Epidermal melanocyte (primary cell): ENCODE measurements at regions not wholly inside any gene's neighbourhood (a gene's known extent, or its start where the extent isn't known, plus 50 kb on each side); places are given as distances from the start of the nearest gene placed in this dataset.
"Not testable (repeated sequence)": the region's sequence is repeated elsewhere in the genome, so short reads cannot be mapped to it uniquely, and the experiment has no call there.

Experiments used
- DNase-seq: peaks from one replicate; pipeline ENCODE4 v3.0.0; 2011; ENCODE audit warnings: low spot score; ENCODE audit not compliant: insufficient read length

DNA sequence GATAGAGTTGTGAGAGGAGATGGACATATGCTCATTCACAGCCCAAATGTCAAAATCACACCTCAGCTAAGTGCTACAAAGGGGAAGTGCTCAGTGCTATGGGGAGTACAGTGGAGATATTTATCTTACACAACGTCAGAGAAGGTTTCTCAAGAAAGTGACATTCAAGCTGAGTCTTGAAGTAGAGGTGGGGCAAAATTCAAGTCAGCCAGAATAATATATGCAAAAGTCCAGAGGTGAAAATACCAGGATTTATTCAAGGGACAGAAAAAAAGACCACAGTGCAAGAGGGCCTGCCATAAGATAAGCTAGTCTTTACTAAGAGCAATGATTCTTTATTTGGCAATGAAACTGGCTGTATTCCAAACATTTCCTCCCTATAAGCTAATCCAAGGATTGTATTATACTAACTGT lies 327.8 kb upstream of the PIK3R1 start:
- DNase-seq, result no peak

DNA sequence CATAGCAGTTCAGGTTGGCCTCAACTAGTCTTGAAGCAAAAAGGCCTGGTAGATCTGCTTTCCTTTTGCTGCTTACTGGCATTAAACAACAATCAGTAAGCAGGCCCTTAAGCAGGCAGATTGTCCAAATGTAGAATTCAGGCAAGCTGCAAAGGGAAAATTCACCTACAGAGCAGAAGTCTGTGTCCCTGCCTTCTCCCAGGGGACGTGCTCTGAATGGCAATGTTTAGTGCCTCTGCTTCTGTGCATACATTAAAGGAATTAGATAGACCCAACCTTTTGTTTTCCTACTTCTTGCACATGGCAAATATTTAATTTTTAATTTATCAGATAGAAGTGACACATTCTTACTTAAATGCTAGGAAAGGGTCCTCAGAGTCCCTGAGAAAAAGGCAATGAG lies 328.8 kb upstream of the PIK3R1 start:
- DNase-seq, result no peak

DNA sequence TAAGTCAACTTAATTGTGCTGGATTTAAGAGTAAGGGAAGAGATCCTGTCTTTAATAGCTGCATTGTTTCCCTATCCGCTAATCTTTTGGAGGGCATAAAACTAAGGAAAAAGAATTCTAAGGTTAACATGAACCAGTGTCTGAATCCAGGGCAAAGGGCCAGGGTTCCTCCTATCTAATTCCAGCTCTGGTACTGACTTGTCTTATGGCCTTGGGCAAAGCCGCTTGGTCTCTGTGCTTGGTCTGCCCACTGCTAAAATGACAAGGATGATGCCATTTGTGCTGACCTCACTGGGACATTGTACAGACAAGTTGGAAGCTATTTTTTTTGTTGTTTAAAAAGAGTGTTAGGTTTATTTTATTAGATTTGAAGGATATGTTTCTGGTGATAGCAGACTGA lies 334.7 kb upstream of the PIK3R1 start:
- DNase-seq, result no peak

DNA sequence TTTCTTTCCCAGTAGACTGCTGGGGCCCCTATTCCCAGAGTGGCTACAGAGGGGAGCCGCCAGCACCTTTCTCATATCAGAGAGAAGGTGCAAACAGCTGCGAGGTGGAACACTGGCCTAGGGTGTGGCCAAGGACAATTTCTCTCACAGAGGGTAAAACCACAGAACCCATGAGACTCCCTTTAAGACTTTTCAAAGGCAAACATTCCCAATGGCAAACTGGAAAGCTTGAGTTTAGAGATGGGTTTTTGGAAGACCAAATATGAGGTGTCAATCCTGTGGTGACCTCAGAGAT lies 335.1 kb upstream of the PIK3R1 start:
- DNase-seq, result no peak

DNA sequence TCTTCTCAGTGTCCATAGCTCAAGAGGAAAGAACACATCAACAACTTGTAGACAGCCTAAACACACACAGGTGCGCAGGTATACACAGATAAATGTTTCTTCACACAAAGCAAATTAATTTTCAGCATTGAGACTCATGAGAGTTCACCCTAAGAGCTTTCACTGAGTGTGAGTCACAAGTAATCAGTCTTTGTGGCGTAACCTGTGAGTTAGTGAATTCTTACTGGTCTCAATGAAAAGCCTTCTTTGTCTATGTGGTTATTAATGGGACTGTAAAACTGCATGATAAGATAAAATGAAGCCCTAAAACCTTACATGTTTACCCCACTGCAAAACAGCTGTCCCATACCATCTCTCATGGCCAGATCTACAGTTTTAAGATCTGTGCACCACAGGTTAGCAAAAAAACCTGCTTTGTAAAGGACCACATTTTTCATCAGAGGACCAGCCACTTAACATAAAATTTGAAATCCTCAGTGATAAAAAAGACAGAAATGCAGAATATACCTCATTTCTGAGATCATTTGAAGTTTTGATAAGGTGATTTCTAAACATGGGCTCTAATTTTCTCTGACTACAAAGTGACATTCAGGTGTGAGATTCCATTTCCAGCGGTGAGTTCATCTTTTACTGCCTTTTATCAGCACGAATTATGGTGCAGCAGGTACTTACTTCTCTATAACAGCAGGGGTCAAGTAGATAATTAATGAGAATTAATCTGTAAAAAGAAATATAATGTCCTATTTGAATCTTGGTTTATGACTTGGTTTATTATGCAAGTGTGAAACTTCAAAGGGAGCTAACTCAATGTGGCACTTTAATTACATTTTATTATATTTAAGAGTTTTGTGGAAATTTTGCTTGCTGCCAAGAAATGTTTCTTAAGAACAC lies 335.7 kb upstream of the PIK3R1 start:
- DNase-seq, result no peak

DNA sequence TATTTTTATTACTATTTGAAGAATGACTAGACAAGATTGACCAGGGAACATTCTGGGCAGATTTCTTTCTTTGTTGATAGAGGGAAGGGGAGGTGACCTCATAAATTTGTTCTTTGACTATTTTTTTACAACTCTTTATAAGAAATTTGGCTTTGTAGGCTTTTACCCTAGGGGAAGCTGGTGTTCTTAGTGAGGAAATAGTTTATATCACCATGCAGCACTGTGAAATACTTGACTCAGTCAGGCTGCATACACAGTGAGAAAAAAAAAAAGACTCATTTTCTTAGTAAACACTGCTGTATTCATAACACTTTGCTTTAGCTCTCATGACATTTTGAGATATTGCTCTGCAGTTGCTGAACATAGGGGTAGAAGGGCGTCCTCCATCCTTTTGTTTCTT lies 336.6 kb upstream of the PIK3R1 start:
- peak; percentile 42 for DNase-seq

DNA sequence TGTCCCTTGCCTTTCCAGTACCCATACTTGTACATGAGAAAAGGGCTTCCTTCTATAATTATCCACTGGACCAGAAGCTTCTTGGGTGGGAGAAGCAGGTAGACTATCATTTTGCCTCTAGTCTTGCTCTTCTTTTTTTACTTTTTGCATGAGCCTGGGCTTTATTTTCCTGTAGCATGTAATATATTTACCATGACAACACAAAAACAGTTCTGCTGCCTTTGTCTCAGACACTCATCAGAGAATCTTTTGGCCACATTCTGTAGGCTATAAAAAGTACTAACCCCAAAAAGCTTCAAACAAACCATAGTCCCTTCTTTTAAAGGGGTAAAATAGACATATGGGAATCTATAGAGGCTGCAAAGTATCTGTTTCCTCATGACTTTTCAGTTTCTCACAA lies 339.2 kb upstream of the PIK3R1 start:
- no peak for DNase-seq

DNA sequence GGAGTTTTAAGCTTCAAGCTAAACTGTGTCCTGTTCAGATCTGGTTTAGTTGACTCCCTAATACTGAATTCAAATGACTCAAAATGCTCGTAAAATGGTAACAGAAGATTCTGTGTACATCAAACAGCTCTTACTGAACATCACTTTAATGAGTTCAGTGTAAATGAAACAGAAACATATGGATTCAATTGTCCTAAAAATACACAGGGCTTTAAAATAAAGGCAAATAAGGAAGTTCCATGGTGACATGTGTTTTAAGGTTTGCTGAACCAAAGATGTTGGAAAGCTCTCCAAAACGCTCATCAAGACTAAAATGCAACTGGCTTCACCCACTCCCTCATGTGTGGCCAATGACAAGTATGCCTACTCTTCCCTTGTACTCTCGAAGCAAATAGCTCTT lies 340.0 kb upstream of the PIK3R1 start:
- DNase-seq, result no peak

DNA sequence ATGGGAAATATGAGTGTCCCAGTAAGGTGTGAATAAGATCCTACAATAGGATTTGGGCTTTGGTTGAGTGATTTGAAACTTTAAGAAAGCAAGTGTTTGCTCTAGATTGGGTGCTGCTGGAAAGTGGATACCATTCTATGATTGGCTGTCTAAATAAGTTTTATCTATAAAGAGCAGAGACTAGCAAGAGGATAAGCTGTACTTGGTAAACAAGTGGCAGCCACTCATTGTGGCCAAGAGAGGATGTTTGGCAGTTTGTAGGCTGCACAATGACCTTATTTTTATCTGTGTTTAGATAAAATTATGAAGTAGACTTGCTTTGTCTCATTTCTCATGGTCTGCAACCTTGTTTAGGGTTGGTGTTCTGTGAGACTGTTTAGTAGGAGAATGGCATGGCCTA lies 341.6 kb upstream of the PIK3R1 start:
- no peak for DNase-seq

DNA sequence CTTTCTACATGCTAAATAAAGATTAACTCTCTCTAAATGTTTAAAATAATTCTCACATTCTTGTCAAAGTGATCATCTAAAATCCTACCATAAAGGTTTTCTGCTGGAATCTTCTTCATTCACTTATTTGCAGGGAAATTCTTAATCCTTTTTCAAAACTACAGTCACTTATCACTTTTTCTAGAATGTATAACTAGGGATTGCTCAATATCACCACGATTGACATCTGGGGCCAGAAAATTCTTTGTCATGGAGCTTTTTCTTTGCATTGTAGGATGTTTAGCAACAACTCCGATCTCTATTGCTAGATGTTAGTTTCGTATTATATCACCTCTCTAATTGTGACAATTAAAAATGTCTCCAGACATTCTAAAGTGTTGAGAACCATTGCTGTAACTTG lies 344.9 kb upstream of the PIK3R1 start:
- no peak for DNase-seq

DNA sequence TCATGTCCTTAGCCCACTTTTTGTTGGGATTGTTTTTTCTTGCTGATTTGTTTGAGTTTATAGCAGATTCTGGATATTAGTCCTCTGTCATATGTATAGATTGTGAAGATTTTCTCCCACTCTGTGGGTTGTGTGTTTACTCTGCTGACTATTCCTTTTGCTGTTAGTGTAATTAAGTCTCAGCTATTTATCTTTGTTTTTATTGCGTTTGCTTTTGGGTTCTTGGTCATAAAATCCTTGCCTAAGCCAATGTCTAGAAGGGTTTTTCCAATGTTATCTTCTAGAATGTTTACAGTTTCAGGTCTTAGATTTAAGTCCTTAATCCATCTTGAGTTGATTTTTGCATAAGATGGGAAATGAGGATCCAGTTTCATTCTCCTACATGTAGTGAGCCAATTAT lies 351.2 kb upstream of the PIK3R1 start:
- DNase-seq, result not testable (repeated sequence)

DNA sequence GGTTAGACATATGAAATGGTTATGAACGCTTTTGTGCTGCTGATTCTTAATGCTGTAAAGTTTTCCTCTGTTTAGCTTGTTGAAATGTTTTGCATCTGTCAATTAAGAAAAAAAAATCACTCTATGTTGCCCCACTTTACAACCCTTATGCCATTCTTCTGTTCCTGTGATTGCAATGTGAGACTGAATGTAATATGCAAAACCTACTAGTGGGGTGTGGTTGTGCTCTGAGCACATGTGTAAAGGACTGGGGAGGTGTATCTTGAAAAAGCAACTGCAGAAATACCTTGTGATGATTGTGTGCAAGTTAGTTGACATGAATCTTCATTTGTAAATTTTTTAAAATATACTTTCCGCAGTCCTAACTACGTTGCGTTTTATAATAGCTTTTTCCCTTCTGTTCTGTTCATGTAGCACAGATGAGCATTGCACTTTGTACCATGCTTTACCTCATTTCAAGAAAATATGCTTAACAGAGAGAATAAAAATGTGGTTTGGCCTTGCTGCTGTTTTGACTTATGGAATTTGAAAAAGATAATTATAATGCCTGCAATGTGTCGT lies 357.0 kb upstream of the PIK3R1 start:
- DNase-seq, result no peak

DNA sequence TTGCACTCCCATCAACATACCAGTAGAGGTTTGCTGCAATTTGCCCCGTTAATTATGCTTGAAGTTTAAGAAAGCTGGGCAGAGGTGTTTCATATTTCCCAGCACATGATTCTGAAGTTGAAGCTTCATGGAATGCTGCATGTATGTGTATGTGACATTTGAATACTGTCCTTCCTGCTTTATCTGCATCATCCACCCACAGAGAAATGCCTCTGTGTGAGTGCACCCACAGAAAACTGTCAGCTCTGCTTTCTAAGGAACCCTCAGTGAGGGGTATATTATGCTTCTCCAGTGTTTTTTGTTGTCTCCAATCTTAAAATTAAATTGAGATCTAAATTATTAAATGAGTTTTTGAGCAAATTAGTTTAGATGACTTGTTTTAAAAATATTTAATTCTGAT lies 358.1 kb upstream of the PIK3R1 start:
- no peak for DNase-seq

DNA sequence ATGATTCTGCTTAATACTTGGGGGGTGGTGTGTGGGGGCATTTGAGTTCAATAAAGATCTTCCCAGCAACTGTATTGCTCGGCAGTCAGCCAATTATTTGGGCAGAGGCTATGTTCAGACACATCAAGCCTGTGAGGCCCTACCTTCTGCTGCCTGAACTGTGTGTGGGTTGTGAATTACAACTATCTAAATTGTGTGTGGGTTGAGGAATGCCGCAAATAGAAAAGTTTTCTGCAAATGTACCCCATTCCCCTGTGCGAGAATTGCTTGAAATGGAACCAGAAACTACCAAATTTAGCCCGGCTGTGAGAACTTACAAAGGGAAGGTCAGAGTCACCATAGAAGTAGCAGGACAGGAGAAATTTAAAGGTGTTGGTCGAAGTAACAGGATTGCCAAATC lies 360.0 kb upstream of the PIK3R1 start:
- no peak for DNase-seq

DNA sequence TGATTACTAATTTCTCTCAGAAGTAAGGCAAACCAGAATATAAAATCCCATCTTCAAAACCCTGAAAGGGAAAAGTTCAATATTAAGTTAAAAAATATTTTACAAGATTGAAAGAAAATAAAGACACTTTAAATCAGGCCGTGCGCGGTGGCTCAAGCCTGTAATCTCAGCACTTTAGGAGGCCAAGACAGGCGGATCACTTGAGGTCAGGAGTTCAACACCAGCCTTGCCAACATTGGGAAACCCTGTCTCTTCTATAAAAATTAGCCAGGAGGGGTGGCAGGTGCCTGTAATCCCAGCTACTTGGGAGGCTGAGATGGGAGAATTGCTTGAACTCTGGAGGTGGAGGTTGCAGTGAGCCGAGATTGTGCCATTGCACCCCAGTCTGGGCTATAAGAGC lies 364.6 kb upstream of the PIK3R1 start:
- DNase-seq, result not testable (repeated sequence)

DNA sequence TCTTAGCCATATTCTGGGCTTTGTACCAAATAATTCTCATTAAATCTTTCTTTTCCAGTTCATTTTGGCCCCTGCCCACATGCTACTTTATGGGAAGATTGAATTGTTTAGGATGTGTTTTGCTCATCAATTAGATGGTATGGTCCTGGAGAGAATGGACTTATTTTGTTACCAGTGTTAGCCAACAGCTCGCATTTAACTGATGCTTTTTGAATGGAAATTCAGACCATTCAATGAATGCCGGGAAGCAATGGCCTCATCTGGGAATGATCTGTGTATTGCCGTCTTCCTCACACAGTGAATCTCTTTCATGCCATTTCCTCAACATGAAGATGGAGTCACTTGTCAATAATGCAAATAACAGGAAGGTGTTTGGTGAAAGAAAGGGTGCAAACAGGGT lies 370.6 kb upstream of the PIK3R1 start:
- no peak for DNase-seq

DNA sequence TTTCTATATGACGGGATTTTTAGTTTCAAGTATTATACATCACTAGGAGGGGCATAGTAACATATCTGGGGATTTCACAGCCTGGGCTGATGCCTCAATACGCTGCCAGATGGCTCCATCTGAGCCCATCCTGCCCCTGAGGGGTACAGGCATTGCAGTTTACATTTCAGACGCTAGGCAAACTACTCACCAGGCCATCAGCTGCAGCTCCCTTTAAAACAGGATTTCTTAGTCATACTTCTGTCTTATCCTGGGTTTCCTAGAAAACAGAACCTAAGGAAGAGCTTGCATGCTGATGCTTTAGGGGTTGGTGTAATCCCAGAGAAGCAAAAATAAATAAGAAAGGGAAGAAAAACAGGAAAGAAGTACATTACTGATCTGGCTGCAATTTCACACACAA lies 372.8 kb upstream of the PIK3R1 start:
- DNase-seq, result no peak

DNA sequence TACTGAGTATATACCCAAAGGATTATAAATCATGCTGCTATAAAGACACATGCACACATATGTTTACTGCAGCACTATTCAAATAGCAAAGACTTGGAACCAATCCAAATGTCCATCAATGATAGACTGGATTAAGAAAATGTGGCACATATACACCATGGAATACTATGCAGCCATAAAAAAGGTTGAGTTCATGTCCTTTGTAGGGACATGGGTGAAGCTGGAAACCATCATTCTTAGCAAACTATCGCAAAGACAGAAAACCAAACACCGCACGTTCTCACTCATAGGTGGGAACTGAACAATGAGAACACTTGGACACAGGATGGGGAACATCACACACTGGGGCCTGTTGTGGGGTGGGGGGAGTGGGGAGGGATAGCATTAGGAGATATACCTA lies 378.3 kb upstream of the PIK3R1 start:
- not testable (repeated sequence) for DNase-seq

DNA sequence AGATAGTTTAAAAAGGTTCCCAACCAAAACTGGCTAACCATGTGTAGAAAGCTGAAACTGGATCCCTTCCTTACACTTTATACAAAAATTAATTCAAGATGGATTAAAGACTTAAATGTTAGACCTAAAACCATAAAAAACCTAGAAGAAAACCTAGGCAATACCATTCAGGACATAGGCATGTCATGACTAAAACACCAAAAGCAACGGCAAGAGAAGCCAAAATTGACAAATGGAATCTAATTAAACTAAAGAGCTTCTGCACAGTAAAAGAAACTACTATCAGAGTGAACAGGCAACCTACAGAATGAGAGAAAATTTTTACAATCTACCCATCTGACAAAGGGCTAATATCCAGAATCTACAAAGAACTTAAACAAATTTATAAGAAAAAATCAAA lies 379.1 kb upstream of the PIK3R1 start:
- not testable (repeated sequence) for DNase-seq

DNA sequence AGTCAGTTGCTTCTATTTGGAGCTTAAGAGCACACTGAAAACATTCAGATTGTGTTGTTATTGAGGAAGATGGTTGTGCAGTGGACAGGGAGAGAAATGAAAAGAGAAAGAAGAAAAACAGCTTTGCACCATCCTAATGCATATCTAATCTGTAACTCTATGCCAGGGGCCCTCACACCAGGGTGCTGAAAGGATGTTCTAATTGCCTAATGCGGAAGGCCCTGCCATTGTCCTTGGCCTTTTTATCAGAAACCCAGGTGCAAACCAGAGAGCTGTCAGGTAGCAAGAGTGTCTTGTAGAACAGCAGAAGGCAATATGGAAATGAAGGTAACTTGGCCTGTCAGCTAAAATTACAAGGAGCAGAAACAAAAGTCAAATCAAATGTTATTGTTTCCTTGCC lies 384.5 kb upstream of the PIK3R1 start:
- DNase-seq, result no peak

DNA sequence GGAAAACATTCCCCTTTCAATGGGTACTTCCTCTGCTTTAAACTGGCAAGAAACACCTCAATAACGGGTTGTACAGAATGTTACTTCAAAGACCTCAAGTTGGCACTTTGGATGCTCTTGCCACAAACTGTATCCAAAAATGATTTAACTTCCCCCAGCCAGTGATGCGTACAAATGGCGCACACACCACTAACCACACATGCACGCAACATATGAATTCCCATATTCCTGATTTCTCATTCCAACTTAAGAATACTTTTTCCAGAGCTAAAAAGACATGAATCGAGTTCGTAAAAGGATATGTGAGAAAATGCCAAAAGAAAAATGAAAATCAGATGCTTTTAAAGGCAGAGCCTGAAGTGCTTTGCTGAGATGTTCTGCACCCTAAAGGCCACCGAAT lies 388.0 kb upstream of the PIK3R1 start:
- DNase-seq, result no peak

DNA sequence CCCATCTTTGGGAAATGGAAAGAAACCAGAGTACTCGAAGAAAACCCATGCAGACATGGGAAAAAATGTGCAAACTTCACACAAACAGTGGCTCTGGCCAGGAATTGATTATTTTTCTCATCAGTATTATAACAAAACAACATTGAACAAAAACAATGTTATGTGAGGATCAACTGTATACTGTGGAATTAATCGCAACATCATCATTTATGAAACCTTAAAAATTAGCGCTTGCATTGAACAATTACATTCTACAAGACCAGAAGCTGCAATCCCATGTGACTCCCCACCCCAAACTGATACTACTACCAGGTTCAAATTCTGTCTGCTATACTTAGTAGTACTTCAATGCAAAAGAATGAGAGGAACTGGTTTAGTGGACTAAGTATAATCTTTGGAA lies 390.7 kb upstream of the PIK3R1 start:
- no peak for DNase-seq

DNA sequence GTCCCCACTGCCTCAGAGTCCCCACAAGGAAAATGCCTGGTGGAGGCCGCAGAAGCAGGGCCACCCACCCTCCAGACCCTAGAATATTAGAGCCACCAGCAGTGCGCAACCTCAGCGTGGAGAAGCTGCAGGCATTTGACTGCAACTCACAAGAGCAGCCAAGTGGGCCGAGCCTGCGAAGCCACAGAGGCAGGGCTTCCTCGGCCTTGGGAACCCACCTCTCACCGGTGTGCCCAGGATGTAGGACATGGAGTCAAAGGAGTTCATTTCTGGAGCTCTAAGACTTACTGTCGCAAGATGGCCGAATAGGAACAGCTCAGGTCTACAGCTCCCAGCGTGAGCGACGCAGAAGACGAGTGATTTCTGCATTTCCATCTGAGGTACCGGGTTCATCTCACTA lies 397.9 kb upstream of the PIK3R1 start:
- DNase-seq, result no peak
